Subcutaneous abdominal adipose tissue (tissue), 5 donors: ENCODE measurements at regions not wholly inside any gene's neighbourhood (a gene's known extent, or its start where the extent isn't known, plus 50 kb on each side); places are given as distances from the start of the nearest gene placed in this dataset.

ENCODE experiments used
- H3K27ac ChIP-seq: one replicate; pipeline ENCODE4 v1.7.0; 2013; ENCODE audit warnings: low read depth, mild to moderate bottlenecking, inconsistent platforms, low read length, moderate library complexity
- H3K27me3 ChIP-seq, 5 donors: one replicate each; pipeline ENCODE4 v1.7.0; 2013; ENCODE audit warnings: low read length in 5 of 5, inconsistent platforms in 1 of 5; ENCODE audit not compliant: control insufficient read depth in 5 of 5, insufficient read depth in 4 of 5
- H3K36me3 ChIP-seq, 5 donors: one replicate each; pipeline ENCODE4 v1.7.0; 2013; ENCODE audit warnings: low read length in 5 of 5; ENCODE audit not compliant: control insufficient read depth in 5 of 5, insufficient read depth in 5 of 5
- H3K4me1 ChIP-seq, 5 donors: one replicate each; pipeline ENCODE4 v1.7.0; 2013; ENCODE audit warnings: low read length in 5 of 5, mild to moderate bottlenecking in 3 of 5, moderate library complexity in 1 of 5; ENCODE audit not compliant: control insufficient read depth in 5 of 5, insufficient read depth in 5 of 5
- H3K4me3 ChIP-seq, 5 donors: one replicate each; pipeline ENCODE4 v1.7.0; 2013; ENCODE audit warnings: low read length in 5 of 5, low read depth in 1 of 5
- H3K9ac ChIP-seq, 5 donors: one replicate each; pipeline ENCODE4 v1.7.0; 2013; ENCODE audit warnings: low read length in 5 of 5, mild to moderate bottlenecking in 4 of 5, moderate library complexity in 3 of 5
- H3K9me3 ChIP-seq, 5 donors: one replicate each; pipeline ENCODE4 v1.7.0; 2013; ENCODE audit warnings: low read length in 5 of 5; ENCODE audit not compliant: control insufficient read depth in 5 of 5
- donor health status: healthy.
- donor health status: healthy.
- donor health status: healthy.
- donor health status: healthy.
- donor health status: healthy.

DNA sequence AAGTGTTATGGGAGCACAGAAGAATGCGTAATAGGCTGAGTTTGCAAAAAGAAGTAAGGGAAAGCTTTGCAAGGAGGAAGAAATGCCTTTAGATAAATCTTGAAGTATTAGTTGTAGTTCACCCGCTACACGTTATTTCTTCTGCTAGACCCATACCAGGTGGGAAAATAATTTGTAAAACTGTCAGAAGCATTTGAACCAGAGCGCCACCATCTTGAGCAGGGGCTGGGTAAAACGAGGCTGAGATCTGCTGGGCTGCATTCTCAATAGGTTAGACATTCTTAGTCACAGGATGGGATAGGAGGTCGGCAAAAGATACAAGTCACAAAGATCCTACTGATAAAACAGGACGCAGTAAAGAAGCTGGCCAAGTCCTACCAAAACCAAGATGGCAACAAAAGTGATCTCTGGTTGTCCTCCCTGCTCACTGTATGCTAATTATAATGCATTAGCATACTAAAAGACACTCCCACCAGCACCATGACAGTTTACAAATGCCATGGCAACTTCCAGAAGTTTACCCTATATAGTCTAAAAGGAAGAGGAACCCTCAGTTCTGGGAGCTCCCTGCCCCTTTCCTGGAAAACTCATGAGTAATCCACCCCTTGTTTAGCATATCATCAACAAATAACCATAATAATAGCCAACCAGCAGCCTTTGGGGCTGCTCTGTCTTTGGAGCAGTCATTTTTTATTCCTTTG is 50.0 kb upstream of the ZNF280D start:
- Histone ChIP-seq H3K9me3 (peaks cover 0 to under 1% (median 0%) of the 10 kb centered on the region in 5 donors), H3K4me1 (no peaks in the 10 kb centered on the region), H3K36me3 (no peaks in the 10 kb centered on the region), H3K9ac (no peak overlapping the region), H3K27ac (no peak overlapping the region), H3K27me3 (no peaks in the 10 kb centered on the region), H3K4me3 (no peak overlapping the region)
